Immature natural killer cell (primary cell): ENCODE measurements at regions not wholly inside any gene's neighbourhood (a gene's known extent, or its start where the extent isn't known, plus 50 kb on each side); places are given as distances from the start of the nearest gene placed in this dataset.

Experiments used
- DNase-seq, 3 donors: peaks; one replicate each; pipeline ENCODE4 v3.0.0; 2022; ENCODE audit warnings: mixed read lengths in 1 of 3
- H3K27ac Mint-ChIP-seq, 6 donors: one replicate each; pipeline ENCODE4 v1.8.0; 2020; ENCODE audit warnings: mixed read lengths in 6 of 6, mild to moderate bottlenecking in 5 of 6, inconsistent platforms in 4 of 6, moderate library complexity in 3 of 6
- H3K27me3 Mint-ChIP-seq, 3 donors: one replicate each; pipeline ENCODE4 v1.8.0; 2020 to 2021; ENCODE audit warnings: low read depth in 3 of 3, mild to moderate bottlenecking in 3 of 3, mixed read lengths in 3 of 3, moderate library complexity in 3 of 3, inconsistent platforms in 1 of 3
- H3K36me3 Mint-ChIP-seq, 3 donors: one replicate each; pipeline ENCODE4 v1.8.0; 2020; ENCODE audit warnings: mixed read lengths in 3 of 3, inconsistent platforms in 2 of 3, mild to moderate bottlenecking in 2 of 3
- H3K4me1 Mint-ChIP-seq, 2 donors: one replicate each; pipeline ENCODE4 v1.8.0; 2020; ENCODE audit warnings: inconsistent platforms in 2 of 2, mild to moderate bottlenecking in 2 of 2, mixed read lengths in 2 of 2, moderate library complexity in 1 of 2
- H3K4me3 Mint-ChIP-seq, 5 donors: one replicate each; pipeline ENCODE4 v1.8.0; 2020; ENCODE audit warnings: mild to moderate bottlenecking in 5 of 5, mixed read lengths in 5 of 5, inconsistent platforms in 3 of 5, moderate library complexity in 3 of 5
- H3K9me3 Mint-ChIP-seq, 6 donors: one replicate each; pipeline ENCODE4 v1.8.0; 2020; ENCODE audit warnings: mild to moderate bottlenecking in 6 of 6, mixed read lengths in 6 of 6, inconsistent platforms in 4 of 6, moderate library complexity in 3 of 6

DNA sequence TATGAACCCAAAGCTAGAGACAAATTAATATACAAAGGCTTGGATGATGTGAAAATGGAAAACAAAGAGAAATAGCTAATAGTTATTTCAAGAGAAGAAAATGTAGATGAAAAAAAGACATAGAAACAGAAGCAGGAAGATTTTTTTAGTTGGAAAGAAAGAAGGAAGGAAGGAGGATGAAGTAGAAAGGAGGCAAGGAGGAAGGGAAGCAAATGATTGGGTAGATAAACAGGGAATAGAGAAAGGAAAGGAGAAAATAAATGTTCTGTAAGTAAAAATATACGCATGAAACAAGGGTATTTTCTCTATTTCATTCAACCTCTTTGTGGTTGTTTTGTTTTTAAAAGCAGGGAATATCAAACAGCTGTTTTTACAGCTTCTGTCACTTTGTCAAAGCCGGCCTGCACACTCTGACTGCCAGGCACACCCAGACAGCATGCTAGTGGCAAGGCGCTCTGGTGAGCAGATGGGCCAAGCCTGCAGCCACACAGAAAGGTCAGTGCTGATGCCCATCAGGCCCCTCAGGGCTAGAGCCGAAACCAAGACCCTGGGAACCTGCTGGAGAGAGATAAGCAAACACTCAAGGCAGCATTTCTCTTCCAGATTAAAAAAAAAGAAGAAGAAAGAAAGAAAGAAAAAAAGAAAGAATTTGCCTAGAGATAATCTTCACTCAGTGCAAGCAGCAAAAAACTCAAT is 72.9 kb upstream of the CTTNBP2NL start:
- H3K9me3 Mint-ChIP-seq, result peaks cover 0 to 2% (median 0%) of the 10 kb centered on the region in 6 donors
- peaks cover 4 to 8% (median 6%) of the 10 kb centered on the region in 3 donors for H3K27me3 Mint-ChIP-seq
- H3K27ac Mint-ChIP-seq, result no peak overlapping the region

DNA sequence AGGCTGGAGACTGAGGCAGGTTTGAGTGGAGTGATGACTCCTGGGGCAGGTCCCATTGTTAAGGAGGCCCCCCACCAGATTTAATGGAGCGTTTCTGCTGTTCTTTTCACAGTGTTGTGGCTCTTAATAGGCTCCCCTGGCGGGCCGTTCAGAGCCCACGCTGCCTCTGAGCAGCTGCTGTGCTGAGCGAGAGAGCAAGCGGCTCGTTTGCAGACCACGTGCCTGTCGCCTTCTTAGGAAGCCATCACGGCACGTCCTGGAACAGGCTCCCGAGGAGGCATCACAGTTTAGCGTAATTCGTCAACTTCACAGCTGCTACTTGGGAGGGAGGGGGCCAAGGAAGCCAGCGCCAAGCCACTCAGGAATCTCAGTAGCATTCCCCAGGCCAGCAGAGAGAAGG is 70.5 kb upstream of the CTTNBP2NL start:
- H3K4me1 Mint-ChIP-seq, result no peaks in the 10 kb centered on the region
- H3K27me3 Mint-ChIP-seq, result peaks cover 4 to 15% (median 6%) of the 10 kb centered on the region in 3 donors
- DNase-seq, result no peak
- no peak overlapping the region for H3K27ac Mint-ChIP-seq
- no peak overlapping the region for H3K4me3 Mint-ChIP-seq
- peaks cover 0 to 2% (median 0%) of the 10 kb centered on the region in 6 donors for H3K9me3 Mint-ChIP-seq
- H3K36me3 Mint-ChIP-seq, result no peaks in the 10 kb centered on the region

More for the DNA sequence above, 72.9 kb upstream of the CTTNBP2NL start:
- H3K4me3 Mint-ChIP-seq, result no peak overlapping the region
- no peaks in the 10 kb centered on the region for H3K4me1 Mint-ChIP-seq
- DNase-seq, result no peak
- no peaks in the 10 kb centered on the region for H3K36me3 Mint-ChIP-seq

DNA sequence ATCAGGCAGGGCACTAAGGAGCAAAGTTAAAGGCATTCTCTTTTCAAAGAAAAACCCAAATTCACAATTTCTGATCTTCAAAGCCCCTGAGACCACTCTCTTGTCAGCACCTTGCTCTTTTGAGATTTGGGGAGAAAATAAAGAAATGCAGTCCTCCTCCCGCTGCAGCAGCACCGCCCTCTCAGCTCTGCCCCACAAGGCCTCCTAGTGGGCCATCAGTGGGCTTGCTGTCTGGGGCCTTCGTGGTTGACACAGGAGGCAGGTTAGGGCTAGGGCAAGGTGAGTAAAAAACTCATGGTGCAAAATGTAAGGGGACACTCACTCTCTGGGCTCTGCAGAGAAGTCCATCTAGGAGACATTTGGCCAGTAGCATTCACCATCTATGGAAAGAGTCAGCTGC is 67.4 kb upstream of the CTTNBP2NL start:
- H3K4me3 Mint-ChIP-seq, result no peak overlapping the region
- no peaks in the 10 kb centered on the region for H3K36me3 Mint-ChIP-seq
- H3K9me3 Mint-ChIP-seq, result peaks cover 0 to 3% (median 0%) of the 10 kb centered on the region in 6 donors
- H3K27me3 Mint-ChIP-seq, result peaks cover 2 to 18% (median 4%) of the 10 kb centered on the region in 3 donors
- no peaks in the 10 kb centered on the region for H3K4me1 Mint-ChIP-seq
- H3K27ac Mint-ChIP-seq, result no peak overlapping the region
- DNase-seq, result no peak

DNA sequence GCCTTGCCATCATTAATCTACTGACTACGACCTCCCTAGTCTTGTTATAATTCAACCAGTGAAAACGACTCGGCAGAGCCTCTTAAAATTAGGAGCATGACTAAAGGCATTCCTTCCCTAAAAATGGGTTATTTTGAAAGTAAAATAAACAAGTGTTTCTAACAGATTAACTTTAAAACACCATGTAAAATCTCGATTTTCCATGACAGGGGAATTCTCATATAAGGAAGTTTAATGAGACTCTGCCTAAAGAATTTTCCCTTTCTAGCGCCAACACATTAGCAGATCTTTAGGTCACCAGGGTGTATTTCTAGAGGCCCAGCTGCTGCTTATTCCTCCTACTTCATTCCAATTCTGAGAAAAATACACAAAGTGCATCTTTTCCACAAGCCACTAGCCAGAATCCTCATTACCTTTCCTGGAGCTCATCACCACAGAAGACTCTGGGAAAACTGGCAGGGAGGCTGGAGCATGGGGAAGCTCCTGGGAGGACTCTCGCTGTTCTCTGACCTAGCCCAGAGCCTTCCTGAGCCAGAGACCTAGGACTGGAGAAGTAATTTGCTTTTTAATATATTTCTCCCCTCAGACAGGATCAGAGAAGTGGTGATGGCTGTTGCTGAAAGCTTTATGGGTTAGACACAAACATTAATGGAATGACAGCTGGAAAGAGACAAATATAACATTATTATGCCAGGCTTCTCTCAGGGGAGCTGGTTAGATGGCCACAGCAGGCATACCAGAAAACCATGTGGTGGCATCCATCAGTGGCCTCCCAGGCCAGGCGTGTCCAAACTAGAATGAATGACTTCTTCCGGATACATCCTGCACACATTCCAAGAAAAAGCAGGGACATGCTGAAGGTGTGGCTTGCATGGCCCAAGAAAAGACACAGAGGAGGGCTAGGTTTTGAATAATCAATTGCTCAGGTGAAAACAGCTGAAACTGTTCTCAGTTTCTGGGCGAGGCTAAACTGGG is 63.6 kb upstream of the CTTNBP2NL start:
- Mint-ChIP-seq H3K27ac (no peak overlapping the region), H3K9me3 (peaks cover 0 to 2% (median 0%) of the 10 kb centered on the region in 6 donors), H3K4me1 (peaks cover 4 to 8% of the 10 kb centered on the region in 2 donors), H3K4me3 (no peak overlapping the region), H3K36me3 (no peaks in the 10 kb centered on the region), H3K27me3 (peaks cover 0 to 26% (median 2%) of the 10 kb centered on the region in 3 donors)
- no peak for DNase-seq

DNA sequence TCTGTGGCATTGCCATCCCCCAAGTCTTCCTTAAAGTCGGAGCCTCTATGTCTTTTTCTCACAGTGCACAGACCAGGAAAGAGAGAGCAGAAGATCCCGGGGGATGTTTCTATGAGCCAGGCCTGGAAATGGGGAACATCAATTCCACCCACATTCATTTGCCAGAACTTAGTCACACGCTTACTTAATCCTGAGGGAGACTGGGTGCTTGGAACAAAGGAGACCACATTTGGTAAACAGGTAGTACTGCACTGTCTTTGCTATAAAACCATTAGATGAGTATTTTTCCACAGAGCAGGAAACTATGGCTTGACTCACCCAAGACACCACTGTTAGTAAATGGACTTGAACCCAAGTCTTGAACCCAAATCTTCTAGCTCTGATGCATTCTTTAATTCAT is 60.7 kb upstream of the CTTNBP2NL start:
- Mint-ChIP-seq H3K27me3 (peaks cover 2 to 20% (median 3%) of the 10 kb centered on the region in 3 donors), H3K4me1 (peaks cover 4 to 8% of the 10 kb centered on the region in 2 donors), H3K9me3 (peaks cover 0 to 2% (median 0%) of the 10 kb centered on the region in 6 donors), H3K27ac (no peak overlapping the region), H3K36me3 (peaks cover 0 to 4% (median 0%) of the 10 kb centered on the region in 3 donors), H3K4me3 (no peak overlapping the region)
- no peak for DNase-seq

DNA sequence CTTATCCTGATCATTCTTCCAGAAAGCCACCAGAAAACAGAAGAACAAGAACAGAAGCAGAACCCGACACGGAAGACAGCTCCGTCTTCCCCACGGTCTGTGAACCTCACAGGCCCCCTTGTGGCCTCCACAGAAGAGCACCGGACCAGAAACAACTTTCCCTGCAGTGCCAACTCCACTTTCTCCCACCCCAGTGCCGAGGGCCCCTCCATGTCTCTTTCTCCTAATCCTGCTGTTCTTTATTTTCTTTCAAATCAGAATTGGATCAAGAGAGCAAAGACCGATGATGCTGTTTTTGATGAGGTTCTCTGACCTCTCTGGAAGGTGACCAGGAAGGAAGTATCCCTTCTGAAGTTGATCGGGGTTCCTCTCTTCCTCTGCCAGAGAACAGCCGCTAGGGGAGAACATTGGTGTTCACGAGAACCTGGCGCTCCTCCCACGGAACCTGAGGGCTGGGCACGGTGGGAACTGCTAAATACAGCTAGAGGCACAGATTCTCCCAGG is 58.9 kb upstream of the CTTNBP2NL start:
- DNase-seq, result no peak
- Mint-ChIP-seq H3K27ac (no peak overlapping the region), H3K27me3 (peaks cover 2 to 15% (median 3%) of the 10 kb centered on the region in 3 donors), H3K4me3 (peak overlapping the region; percentile 21 to 60 (median 37)), H3K4me1 (peaks cover 4 to 8% of the 10 kb centered on the region in 2 donors), H3K9me3 (no peaks in the 10 kb centered on the region), H3K36me3 (peaks cover 0 to 4% (median 0%) of the 10 kb centered on the region in 3 donors)

DNA sequence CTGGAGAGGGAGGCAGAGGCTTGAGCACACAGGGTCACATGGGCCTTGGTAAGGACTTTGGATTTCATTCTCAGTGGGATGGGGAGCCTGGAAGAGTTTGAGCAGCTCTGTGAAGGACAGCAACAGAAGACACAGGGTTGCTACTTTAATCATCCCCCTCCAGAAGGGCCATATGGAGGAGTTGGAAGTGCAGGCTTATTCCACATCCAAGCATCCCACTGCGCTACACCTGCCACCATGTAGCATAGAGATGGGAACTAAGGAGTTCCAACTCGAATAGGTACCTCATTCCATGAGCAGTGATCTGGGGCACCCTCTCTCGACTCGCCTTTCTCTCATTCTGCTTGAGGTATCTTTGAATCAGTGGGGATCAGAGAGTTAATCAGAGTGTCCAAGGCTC is 54.0 kb upstream of the CTTNBP2NL start:
- H3K36me3 Mint-ChIP-seq, result peaks cover 0 to 4% (median 0%) of the 10 kb centered on the region in 3 donors
- no peak overlapping the region for H3K27ac Mint-ChIP-seq
- peaks cover 2 to 4% (median 2%) of the 10 kb centered on the region in 3 donors for H3K27me3 Mint-ChIP-seq
- peaks cover 11 to 15% of the 10 kb centered on the region in 2 donors for H3K4me1 Mint-ChIP-seq
- H3K9me3 Mint-ChIP-seq, result peaks cover 0 to 2% (median 0%) of the 10 kb centered on the region in 6 donors
- H3K4me3 Mint-ChIP-seq, result no peak overlapping the region
- DNase-seq, result no peak

DNA sequence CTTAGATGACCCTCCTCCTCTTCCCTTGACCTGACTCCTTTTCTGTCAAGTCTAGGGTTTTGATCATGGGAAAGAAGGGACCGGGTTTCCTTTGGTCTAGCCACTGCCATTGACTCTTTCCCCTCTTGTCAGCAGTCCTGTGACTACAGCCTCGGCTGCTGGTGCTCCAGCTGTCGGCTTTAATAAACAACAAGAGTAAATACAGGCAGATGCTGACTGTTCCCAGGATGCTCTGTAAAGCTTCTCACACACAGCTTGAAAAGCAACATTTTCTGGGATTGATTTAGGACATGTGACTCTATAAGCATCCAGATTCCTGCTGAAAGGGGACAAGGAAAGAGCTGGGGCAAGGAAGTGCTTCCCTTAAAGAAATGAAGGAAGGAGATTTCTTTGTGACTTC is 53.5 kb upstream of the CTTNBP2NL start:
- Mint-ChIP-seq H3K27me3 (peaks cover 2 to 4% (median 2%) of the 10 kb centered on the region in 3 donors), H3K36me3 (peaks cover 0 to 4% (median 0%) of the 10 kb centered on the region in 3 donors), H3K4me3 (no peak overlapping the region), H3K27ac (no peak overlapping the region), H3K4me1 (peaks cover 9 to 12% of the 10 kb centered on the region in 2 donors), H3K9me3 (peaks cover 0 to 2% (median 0%) of the 10 kb centered on the region in 6 donors)
- DNase-seq, result no peak

DNA sequence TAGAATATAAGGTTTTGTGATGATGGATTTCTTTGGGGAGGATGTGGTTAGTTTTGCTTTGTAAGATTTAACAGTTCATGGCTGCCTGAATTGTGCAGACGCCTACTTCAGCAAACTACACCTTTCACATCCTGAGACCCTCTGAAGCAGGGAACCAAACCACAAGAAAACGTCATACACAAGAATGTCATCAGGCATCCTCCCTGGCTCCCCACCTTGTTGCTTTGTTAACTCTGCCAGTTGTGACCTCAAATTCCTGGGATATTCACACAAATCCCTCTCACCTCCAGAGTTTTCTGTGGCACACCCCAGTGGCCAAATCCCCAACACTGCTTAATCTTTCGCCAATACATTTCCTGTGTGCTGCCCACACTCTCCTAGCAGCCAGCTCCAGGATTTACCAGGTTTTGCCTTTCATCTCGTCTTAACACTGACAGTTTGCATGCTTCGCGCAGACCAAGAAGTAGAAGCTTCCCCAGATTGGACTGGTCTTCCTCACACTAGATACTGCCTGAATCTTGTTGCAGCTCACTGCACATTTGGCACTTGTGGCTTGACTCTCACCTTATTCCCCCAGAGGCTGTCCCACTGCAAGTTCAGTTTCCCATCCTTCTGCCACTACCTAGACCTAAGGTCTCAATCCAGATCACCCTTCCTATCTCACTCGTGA is 51.1 kb upstream of the CTTNBP2NL start:
- no peak overlapping the region for H3K4me3 Mint-ChIP-seq
- DNase-seq, result peak in 1 of 3 donors; percentile 6
- peaks cover 0 to 7% (median 2%) of the 10 kb centered on the region in 6 donors for H3K9me3 Mint-ChIP-seq
- peaks cover 9 to 12% of the 10 kb centered on the region in 2 donors for H3K4me1 Mint-ChIP-seq
- H3K36me3 Mint-ChIP-seq, result peaks cover 0 to 2% (median 0%) of the 10 kb centered on the region in 3 donors
- H3K27me3 Mint-ChIP-seq, result peaks cover 0 to 3% (median 0%) of the 10 kb centered on the region in 3 donors
- no peak overlapping the region for H3K27ac Mint-ChIP-seq
